ENCODE measurements at regions not wholly inside any gene's neighbourhood (a gene's known extent, or its start where the extent isn't known, plus 50 kb on each side); places are given as distances from the start of the nearest gene placed in this dataset.

GRCh38 chr18:33951031-33951430 lies 273.7 kb downstream of the NOL4 start:
- no peak for DNase-seq

- no peak for DNase-seq
These were observed 278.4 kb downstream of the NOL4 start for GRCh38 chr18:33946336-33946735.

DNA sequence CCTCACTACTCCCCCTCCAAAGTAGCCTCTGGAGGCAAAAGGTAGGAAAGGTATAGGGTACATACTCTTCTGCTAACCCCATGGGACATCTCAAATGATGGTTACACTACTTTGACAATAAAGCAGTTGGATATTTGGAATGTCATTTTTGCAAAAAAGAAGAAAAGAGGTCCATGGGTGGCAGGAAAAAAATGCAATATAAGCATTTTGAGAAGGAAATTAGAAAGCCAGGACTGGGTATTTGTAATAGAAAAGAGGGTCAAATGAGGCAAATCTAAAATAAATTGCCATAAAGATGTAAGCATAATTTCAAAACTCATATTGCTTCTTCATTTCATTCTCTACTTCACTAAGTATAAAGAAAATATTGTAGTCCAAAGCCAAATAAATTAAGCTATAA lies 280.2 kb downstream of the NOL4 start:
- DNase-seq, result no peak

- no peak for DNase-seq
These were observed 287.4 kb downstream of the NOL4 start for GRCh38 chr18:33937270-33937816.

- no peak for DNase-seq
These were observed 290.5 kb downstream of the NOL4 start for GRCh38 chr18:33934258-33934657.

GRCh38 chr18:33928231-33928630 lies 296.5 kb downstream of the NOL4 start:
- DNase-seq, result no peak

- DNase-seq, result no peak
These were observed 300.1 kb downstream of the NOL4 start for GRCh38 chr18:33924576-33924975.

GRCh38 chr18:33923980-33924379 lies 300.7 kb downstream of the NOL4 start:
- DNase-seq, result no peak

- no peak for DNase-seq
These were observed 306.1 kb downstream of the NOL4 start for GRCh38 chr18:33918571-33918970.

DNA sequence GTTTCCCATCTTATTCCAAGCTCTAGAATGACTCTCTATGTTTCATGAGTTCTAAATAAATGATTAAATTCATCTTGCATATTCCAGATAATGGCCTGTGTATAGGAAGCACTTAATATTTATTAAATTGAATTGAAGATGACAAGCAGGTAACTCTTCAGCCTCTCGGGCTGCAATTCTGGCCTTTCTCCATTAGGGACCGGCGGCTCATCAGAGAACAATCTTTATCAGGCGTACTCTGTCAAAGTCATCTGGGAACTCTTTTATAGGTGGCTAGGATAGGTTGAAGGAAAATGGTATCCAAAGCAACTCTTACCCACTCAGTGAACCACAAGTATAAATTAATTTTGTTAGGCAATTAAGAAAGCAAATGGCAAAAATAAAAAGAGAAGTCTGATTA lies 308.5 kb downstream of the NOL4 start:
- DNase-seq, result no peak

DNA sequence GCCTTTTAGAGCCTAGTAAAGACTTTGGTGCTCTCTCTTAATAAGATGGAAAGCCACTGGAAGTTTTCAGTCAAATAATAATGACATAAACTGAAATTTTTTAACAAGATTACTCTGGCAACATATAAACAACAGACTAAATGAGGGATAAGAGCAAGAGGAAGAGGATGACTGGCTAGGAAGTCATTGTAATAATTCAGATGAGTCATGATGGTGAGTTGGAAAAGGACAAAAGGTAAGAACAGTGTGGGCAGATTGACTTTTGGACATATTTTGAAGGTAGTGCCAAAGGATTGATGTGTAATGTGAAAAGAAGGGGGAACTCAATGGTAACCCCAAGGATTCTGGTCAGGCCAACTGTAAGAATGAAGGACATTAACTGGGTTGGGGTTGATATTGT lies 310.3 kb downstream of the NOL4 start:
- no peak for DNase-seq

DNA sequence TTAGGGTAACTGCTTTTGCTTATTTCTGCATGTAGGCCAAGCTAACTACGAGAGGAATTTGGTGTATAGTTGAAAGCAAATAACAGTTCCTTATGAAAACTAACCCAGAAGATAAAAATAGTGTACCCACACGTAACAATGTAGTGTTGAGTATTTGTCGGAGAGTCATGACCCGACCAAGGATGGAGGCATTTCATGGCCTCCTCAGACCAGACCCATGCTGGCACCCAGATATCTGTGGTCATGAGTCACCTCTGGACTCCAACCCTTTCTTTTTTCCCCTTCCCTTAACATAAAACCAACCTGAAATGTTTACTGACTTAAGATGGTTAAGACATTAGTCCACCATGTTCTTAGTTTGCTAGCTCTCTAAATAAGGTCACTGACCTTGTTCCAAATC lies 318.7 kb downstream of the NOL4 start:
- no peak for DNase-seq

DNA sequence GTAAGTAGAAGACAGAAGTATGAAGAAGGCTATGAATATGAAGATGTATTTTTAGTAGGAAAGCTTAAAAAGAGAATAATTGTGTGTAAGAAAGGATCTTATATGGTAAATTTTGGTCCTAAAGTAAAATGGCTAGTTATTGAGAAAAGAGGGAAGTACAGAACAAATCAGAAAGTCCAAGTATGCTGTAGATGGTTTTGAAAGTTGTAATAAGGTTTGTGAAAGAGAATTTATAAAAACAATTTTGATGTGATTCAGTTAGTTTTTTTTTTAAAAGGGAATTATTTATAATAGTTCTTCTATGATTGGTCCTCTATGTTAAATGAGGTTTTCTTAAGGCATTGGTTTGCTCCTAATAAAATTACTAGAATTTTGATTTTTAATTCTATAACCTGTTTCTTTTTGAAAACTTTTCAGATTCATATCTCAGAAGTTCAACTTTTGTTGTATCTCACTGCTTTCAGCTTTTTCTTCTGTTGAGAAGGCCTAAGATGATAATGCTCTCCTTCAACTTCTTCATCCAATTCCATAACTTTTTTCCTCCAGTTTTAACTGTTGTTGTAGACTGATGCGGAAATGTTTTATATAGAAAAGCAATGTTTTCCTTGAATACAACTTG lies 322.7 kb downstream of the NOL4 start:
- DNase-seq, result no peak

DNA sequence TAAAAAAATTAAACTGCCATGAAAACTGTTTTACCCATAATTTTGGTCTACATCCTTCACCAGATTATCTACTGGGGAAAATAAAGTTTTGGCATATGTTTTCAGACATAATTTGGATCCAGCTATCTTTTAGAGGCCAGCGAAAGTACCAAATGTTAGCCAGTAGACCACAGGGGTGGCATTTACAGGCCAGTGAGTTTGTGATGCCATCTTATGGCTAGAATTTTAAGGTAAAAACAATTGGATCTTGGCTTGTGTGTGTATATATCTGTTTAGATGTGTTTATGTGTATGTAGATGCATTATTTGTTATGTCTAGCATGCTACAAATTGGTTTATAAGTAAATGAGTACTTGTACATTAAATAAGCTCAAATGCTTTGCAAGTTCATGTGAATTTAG lies 322.6 kb downstream of the ASXL3 start:
- no peak for DNase-seq

DNA sequence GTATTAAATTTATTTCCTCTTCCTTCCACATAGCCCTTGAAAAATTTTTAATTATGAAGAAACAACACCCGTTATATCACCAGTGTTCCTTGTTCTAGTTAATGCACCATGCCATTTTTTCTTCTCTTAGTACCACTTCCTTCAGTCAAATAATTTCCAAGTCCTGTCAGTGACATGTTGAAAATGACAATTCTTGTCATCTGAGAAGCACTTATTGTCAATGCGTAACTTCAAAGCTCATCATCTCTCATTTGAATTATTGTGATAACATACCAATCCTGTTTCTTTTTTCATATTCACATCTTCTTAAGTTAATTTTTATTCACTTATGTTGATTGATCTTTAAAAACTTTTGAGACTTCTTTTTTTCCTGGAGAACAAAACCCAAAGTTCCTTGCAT lies 320.4 kb downstream of the ASXL3 start:
- DNase-seq, result no peak

DNA sequence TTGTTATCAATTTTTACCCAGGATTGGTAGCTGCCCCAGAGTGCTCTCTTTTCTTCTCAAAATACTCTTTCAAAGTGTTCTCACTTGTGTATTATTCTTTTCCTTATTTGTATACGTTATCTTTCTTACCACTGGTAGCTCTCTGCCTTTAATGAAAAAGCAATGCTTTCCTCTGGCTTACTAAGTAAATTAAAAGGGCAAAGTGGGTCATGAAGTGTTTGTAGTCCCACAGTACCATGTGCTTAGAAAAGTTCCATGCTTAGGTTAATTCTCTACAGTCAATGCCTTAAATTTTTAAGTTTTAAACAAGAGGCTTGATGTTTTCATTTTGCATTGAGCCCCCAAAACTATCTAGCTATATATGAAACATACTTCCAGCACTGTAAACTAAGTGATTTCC lies 300.2 kb downstream of the ASXL3 start:
- DNase-seq, result no peak

DNA sequence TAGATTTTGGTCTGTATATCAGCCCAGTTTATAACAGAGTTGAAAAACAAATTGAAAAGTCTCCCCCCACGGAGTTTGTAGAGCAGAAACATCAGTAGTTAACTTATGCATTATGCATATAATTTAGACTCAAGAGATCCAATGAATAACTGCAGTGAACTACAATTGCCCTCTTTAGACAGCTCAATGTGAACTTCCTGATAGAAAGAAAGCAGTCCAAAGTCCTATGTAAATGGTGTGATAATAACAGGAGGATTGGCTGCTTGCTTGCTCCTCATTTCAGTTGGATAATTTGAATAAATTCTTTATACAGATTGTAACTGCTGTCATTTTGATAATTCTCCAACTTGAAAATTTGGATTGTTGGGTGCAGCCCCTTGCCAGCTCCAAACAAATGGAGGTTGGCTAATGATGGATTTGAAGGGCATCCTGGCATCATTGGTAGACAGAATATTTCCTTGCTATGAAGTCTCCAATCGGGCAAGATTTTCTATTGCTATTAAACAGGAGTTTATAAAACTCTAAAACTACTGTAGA lies 297.1 kb downstream of the ASXL3 start:
- DNase-seq, result no peak

DNA sequence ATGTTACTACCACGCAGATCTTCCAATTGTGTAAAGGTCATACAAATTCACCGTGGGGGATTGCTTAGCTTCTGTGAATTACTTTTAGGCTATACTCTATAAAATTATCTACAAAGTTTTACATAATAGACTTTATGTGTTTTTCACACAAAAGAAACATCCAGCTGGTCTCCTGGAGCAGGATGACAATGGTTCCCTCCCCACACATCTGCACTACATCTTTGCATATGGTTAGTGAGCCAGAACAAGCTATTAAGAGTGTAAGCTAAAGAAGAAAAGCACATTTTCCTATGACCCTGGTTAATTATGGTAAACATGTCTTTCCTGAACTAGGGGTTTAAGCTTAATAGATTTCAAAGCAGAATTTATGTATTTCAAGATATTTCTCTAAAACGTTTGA lies 295.1 kb downstream of the ASXL3 start:
- DNase-seq, result no peak

DNA sequence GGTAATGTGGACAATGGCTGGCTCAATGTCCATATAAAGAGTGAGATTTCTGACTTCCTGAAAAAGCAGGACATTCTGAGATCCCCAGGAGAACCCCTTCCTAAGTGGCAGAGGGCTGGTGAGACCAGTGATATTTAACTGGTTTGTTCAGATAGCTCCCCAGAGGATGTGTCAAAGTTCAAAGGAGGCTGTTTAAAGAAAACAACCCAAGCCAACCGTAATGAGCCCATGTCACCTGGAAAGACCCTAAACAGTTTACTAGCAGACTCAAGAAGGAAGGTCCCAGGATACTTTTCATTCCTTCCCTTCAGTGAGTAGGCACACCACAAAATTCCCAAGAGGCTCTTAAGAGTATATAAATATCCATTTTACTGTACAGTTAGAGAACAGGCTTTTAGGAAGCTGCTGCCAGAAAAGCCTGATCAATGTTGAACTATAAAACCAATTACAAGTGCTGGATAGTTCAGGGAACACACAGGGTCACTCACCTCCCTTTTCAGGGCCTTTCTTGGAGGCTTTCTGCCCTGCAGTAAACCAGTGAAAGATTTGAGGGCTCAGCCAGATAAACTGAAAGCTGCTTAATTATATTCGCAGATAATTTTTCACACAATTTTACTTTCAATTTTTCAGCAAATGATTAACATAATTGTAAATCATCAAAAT lies 293.5 kb downstream of the ASXL3 start:
- no peak for DNase-seq

DNA sequence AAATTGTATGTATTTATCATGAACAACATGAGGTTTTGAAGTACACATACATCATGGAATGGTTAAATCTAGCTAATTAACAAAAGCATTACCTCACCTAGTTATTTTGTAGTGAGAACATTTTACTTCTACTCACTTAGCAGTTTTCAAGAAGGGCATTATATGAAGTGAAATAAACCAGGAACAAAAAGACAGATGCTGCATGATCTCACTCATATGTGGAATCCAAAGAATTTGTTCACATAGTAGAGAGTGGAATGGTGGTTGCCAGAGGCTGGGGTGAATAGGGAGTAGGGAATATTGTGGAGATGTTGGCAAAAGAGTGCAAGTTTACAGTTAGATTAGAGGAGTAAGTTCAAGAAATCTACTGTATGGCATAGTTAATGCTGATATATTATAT lies 292.0 kb downstream of the ASXL3 start:
- DNase-seq, result no peak

- DNase-seq, result no peak
These were observed 288.4 kb downstream of the ASXL3 start for GRCh38 chr18:33866386-33866785.

- DNase-seq, result no peak
These were observed 285.9 kb downstream of the ASXL3 start for GRCh38 chr18:33863912-33864311.

- DNase-seq, result no peak
These were observed 276.8 kb downstream of the ASXL3 start for GRCh38 chr18:33854827-33855139.

- no peak for DNase-seq
These were observed 276.2 kb downstream of the ASXL3 start for GRCh38 chr18:33854086-33854826.
